ENCODE measurements at regions not wholly inside any gene's neighbourhood (a gene's known extent, or its start where the extent isn't known, plus 50 kb on each side); places are given as distances from the start of the nearest gene placed in this dataset.

GRCh38 chr5:152151940-152152339, 227.3 kb upstream of the GLRA1 start:
- H3K9me3 ChIP-seq, result no peaks in the 10 kb centered on the region
- H3K36me3 ChIP-seq, result no peaks in the 10 kb centered on the region
- TF ChIP-seq POLR2A (IDR thresholded peaks at IDR 0.05) (no peak), CTCF (IDR thresholded peaks at IDR 0.05 in 4 of 5, conservative IDR thresholded peaks at IDR 0.05 in 1 of 5) (no peak)
- H3K27ac ChIP-seq, result no peak overlapping the region
- ATAC-seq (no peak), DNase-seq (no peak)
- H3K4me3 ChIP-seq, result no peak overlapping the region
- H3K27me3 ChIP-seq, result no peaks in the 10 kb centered on the region
- H3K4me1 ChIP-seq, result no peaks in the 10 kb centered on the region
- in situ Hi-C loops (cut with MboI; ENCODE audit: low sequenced_read_pairs in 4 of 4) (no loop called here), intact Hi-C loops (cut with DNase I; ENCODE audit: low total_unique reads) (no loop called here)

GRCh38 chr5:152151113-152151512, 226.5 kb upstream of the GLRA1 start:
- DNase-seq, result no peak
- no peak for ATAC-seq
- no peaks in the 10 kb centered on the region for H3K36me3 ChIP-seq
- no peaks in the 10 kb centered on the region for H3K9me3 ChIP-seq
- H3K4me1 ChIP-seq, result no peaks in the 10 kb centered on the region
- TF ChIP-seq CTCF (IDR thresholded peaks at IDR 0.05 in 4 of 5, conservative IDR thresholded peaks at IDR 0.05 in 1 of 5), result no peak
- no peak for TF ChIP-seq POLR2A (IDR thresholded peaks at IDR 0.05)
- H3K27ac ChIP-seq, result no peak overlapping the region
- no peak overlapping the region for H3K4me3 ChIP-seq
- intact Hi-C loops (cut with DNase I; ENCODE audit: low total_unique reads), result no loop called here
- in situ Hi-C loops (cut with MboI; ENCODE audit: low sequenced_read_pairs in 4 of 4), result no loop called here
- no peaks in the 10 kb centered on the region for H3K27me3 ChIP-seq

- DNase-seq, result no peak
- no peak overlapping the region for H3K4me3 ChIP-seq
- H3K36me3 ChIP-seq, result no peaks in the 10 kb centered on the region
- TF ChIP-seq CTCF (IDR thresholded peaks at IDR 0.05 in 4 of 5, conservative IDR thresholded peaks at IDR 0.05 in 1 of 5), result no peak
- TF ChIP-seq POLR2A (IDR thresholded peaks at IDR 0.05), result no peak
- H3K4me1 ChIP-seq, result no peaks in the 10 kb centered on the region
- intact Hi-C loops (cut with DNase I; ENCODE audit: low total_unique reads), result no loop called here
- no peak overlapping the region for H3K27ac ChIP-seq
- ATAC-seq, result no peak
- in situ Hi-C loops (cut with MboI; ENCODE audit: low sequenced_read_pairs in 4 of 4), result loop anchor here in 2 of 4 donors (10.0 kb wide), 1 partner anchor 312 kb away; no protein-coding TSS in a partner anchor
- no peaks in the 10 kb centered on the region for H3K27me3 ChIP-seq
- no peaks in the 10 kb centered on the region for H3K9me3 ChIP-seq
Measured at GRCh38 chr5:152147286-152147685, 222.6 kb upstream of the GLRA1 start.

DNA sequence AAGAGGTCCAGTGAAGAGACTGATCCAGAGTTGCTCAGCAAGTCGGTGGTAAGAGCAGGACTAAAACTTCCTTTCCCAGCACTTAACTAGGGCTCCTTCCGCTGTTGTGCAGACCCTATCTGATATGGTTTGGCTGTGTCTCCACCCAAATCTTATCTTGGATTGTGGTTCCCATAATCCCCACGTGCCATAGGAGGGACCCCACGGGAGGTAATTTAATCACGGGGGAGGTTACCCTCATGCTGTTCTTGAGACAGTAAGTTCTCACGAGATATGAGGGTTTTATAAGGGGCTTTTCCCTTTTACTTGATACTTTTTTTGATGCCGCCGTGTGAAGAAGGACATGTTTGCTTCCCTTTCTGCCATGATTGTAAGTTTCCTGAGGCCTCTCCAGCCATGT, 221.9 kb upstream of the GLRA1 start:
- H3K36me3 ChIP-seq, result no peaks in the 10 kb centered on the region
- H3K9me3 ChIP-seq, result no peaks in the 10 kb centered on the region
- H3K4me1 ChIP-seq, result no peaks in the 10 kb centered on the region
- H3K27me3 ChIP-seq, result no peaks in the 10 kb centered on the region
- no peak overlapping the region for H3K4me3 ChIP-seq
- no peak overlapping the region for H3K27ac ChIP-seq
- in situ Hi-C loops (cut with MboI; ENCODE audit: low sequenced_read_pairs in 4 of 4), result loop anchor here in 2 of 4 donors (10.0 kb wide), 1 partner anchor 312 kb away; no protein-coding TSS in a partner anchor
- TF ChIP-seq CTCF (IDR thresholded peaks at IDR 0.05 in 4 of 5, conservative IDR thresholded peaks at IDR 0.05 in 1 of 5) (no peak), POLR2A (IDR thresholded peaks at IDR 0.05) (no peak)
- DNase-seq, result no peak
- intact Hi-C loops (cut with DNase I; ENCODE audit: low total_unique reads), result no loop called here
- no peak for ATAC-seq

DNA sequence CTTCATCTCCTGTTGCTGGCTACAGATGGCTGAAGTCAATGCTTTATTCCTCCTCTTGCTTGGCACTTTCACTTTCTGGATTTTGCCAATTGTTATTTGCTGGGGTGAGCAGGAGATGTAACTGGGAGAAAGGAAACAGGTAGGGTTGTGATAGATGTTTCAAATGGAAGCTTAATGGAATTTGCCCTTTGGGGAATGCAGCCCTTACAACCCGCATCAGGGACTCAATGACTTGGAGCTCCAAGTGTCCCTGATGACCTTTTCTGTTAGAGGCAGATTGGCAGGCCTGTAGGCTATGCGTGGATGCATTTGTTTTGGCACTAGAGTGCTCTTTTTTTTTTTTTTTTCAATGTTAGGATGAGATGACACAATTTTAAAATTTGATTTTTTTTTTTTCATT, 219.9 kb upstream of the GLRA1 start:
- DNase-seq, result no peak
- in situ Hi-C loops (cut with MboI; ENCODE audit: low sequenced_read_pairs in 4 of 4), result loop anchor here in 2 of 4 donors (10.0 kb wide), 1 partner anchor 310 kb away; no protein-coding TSS in a partner anchor

More for the DNA sequence above, 219.9 kb upstream of the GLRA1 start:
- H3K4me1 ChIP-seq, result peaks cover 0 to 4% of the 10 kb centered on the region in 2 donors
- no peaks in the 10 kb centered on the region for H3K36me3 ChIP-seq
- TF ChIP-seq CTCF (IDR thresholded peaks at IDR 0.05 in 4 of 5, conservative IDR thresholded peaks at IDR 0.05 in 1 of 5) (no peak), POLR2A (IDR thresholded peaks at IDR 0.05) (no peak)
- intact Hi-C loops (cut with DNase I; ENCODE audit: low total_unique reads), result no loop called here
- H3K4me3 ChIP-seq, result no peak overlapping the region
- H3K27me3 ChIP-seq, result no peaks in the 10 kb centered on the region
- H3K27ac ChIP-seq, result no peak overlapping the region
- no peak for ATAC-seq
- no peaks in the 10 kb centered on the region for H3K9me3 ChIP-seq
